ENCODE measurements at regions not wholly inside any gene's neighbourhood (a gene's known extent, or its start where the extent isn't known, plus 50 kb on each side); places are given as distances from the start of the nearest gene placed in this dataset.

DNA sequence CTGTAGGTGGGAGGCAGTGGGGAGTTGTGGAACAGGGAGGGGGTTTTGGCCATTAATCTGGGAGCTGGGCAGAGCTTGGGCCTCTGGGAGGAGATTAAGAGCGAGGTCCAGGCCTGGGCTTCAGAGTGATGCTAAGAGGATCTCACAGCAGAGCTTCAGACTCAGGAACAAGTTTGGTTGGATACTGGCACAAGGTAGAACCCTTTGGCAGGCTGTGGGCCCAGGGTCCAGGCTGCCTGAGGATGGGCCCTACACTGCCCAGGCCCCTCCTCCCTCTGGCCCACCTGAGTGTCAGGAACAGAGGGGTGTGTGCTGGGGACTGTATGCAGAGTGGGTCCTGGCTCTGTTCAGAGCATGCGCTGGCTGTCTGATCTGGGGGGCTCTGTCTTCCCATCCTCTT, 334.9 kb downstream of the CYP26B1 start:
- DNase-seq (ENCODE audit: low read depth): no peak

DNA sequence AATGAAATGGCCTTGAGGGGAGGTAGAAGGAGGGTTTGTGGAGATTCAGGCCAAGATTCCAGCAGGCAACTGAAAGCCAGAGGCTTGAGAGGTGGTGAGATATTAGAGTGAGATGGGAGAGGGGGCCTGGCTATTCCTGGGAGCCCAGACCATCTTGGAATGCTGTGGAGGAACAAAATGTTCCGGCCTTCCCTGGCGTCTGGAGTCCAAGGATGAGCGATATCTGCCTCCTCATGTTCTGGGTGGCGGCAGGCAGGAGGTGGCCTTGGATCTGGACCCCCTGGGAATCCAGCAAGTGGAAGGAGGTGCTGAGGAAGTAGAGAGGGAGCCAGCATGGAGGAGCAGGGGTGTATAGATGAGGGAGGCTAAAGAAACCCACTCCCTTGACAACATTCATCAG, 335.9 kb downstream of the CYP26B1 start:
- DNase-seq (ENCODE audit: low read depth): no peak

DNA sequence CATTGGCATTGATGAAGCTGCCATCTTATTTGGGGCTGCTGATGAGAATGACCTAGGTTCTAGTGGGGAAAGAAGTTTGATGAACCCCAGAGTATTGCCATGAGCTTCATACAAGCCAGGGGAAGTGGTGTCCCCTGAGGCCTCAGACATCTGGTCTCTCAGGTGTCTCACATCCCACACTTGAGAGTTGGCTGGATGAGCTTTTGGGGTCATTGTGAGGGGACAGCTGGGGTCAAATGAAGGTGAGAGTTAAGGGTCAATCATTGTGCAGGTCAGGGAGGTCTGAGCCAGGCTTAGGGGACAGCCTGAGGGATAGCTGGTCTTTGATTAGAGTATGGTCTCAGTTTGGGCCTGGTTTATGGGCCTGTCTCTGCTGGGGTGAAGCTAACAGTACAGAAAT, 336.5 kb downstream of the CYP26B1 start:
- no peak for DNase-seq (ENCODE audit: low read depth)

DNA sequence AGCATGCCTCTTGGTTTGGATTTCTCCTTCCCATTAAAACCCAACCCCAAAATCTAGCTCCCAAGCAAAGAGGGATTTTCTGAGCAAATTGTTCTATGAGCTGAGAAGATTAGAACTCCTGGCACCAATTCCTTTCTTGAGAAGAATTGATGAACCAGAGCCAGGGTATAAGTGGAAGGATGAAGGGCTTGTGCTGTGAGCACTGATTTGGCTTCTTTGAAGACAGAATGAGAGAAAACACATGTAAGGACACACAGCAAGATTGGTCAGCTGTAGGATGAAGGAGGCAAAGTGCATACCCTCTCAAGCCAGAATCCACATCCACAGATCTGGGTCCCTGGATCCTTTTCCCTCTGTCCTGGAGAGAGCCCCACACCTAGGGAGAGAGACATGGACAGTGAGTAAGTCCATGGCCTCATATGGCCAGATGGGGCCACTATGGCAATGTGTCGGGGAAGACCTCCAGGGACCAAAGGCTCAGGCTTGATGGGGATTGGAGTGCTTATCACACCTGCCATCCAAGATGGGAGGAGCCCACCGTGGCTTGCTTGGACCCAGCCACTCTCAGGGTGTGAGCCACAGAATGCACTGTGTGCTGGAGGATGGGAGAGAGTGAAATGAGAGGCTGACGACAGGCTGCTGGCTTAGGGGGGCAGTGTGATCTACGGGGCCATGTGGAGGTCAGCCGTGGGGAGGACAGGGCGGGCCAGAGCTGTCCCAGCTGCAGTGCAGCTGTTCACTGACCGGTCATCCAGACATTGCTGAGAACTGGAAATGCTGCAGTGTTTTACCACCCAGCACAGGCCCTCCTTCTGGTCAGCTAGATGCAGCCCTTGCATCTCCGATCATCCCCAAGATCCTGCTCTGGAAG, 339.8 kb downstream of the CYP26B1 start:
- DNase-seq (ENCODE audit: low read depth): no peak

DNA sequence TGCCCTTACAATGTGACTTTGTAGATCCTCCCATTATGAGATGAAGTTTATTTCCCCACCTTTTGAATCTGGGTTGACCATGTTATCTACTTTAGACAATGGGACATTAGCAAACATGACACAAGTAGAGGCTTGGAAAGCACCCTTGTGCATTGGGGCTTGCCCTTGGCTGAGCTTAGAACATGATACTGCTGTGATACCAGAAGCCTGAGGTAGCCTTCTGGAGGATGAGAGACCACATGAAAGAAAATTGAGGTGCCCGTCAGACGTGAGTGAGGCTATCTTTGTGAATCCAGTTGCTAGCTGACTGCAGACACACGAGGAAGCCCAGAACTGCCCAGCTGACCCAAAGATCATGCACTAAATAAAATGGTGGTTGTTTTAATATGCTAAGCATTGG, 341.2 kb downstream of the CYP26B1 start:
- DNase-seq (ENCODE audit: low read depth): no peak

- no peak for DNase-seq (ENCODE audit: low read depth)
Observed at GRCh38 chr2:71804281-71804751, 343.3 kb downstream of the CYP26B1 start.

- no peak for DNase-seq (ENCODE audit: low read depth)
Observed at GRCh38 chr2:71803398-71803797, 344.3 kb downstream of the CYP26B1 start.

DNA sequence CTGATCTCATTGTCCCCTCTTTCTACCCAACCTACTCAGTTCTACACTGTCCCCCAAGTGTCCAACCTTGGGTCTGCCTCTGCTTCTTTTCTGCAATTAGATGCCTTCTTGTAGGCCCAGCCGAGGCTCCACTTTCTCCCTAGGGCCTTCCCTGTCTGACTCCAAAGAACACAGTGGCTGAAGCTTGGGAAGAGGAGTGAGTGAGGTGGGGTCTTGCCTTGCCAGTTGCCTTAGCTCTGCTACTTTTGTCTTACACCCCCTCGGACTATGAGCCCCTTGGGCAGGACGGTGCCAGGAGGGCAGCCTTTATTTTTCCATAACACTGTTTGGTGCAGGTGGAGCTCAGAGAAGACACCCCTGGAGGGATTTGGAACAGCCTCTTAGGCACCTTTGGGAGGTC, 345.1 kb downstream of the CYP26B1 start:
- DNase-seq (ENCODE audit: low read depth): no peak

DNA sequence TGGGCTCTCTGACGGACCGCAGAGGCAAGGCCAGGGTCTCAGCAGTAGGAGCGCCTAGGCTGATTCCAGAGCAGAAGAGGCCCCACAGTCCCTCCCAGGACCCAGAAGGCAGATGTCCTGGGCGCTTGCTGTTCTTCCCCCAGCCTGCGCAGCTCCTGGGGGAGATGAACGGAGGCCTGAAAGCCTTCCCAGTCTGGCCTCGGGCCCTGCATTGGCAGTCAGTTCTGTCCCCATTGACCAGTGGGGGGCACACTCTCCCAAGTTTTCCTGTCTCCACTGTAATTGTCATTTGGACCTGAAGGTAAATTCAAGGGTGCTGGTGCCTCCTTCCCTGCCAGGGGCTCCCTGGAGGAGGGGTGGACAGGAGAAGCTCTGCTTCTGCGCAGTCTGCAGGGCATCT, 345.7 kb downstream of the CYP26B1 start:
- no peak for DNase-seq (ENCODE audit: low read depth)

DNA sequence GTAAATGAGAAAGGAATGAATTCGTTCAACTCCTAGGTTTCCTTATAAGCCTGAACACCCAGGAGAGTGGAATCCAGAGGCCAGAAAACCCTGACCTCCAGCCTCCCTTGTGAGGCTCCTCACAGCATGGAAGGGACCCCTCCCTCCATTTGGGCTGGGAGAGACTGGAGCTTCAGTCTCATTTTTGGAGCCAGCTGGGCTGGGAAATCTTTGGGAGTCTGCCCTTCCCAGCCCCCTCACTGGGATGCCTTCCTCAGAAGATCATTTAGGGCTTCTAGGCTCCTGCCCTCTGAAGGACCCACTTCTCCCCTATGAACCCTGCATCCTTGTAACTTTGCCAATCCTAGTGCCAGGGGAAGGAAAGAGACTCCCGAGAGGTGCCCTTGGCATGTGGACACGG, 346.1 kb downstream of the CYP26B1 start:
- DNase-seq (ENCODE audit: low read depth): no peak

GRCh38 chr2:71800851-71801250, 346.8 kb downstream of the CYP26B1 start:
- DNase-seq (ENCODE audit: low read depth): no peak

DNA sequence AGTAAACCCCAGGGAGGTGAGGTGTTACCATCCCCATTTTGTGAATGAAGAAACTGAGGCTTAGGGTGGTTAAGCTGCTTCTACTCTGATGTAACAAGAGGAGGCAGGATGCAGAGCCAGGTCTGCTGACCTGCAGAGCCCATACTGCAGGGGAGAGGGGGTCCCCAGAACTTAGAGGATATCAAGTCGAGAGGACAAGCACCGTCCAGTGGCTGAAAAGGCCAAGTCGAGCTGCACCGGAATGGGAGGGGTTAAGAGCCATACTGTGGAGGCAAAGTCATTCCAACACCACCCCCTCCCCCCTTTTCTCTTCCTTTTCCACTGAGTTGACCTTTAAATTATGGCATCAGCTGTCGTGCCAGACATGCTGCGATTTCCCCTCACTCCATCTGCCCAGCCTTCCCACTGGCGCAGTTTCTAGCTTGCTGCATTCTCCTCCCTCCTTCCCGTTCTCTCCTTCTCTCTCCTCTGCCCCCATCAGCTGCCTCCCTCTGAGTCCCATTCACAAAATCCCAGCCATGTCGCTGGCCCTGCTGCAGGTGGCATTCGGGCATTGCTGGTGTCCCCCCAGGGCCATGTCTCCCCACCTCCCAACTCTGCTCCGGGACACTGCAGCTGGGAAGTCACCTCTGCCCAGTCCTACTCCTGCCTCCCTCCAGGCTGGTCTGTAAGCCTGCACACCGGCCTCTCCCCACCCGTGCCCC, 346.9 kb downstream of the DYSF start:
- DNase-seq (ENCODE audit: low read depth): no peak

GRCh38 chr2:71799013-71799575, 345.7 kb downstream of the DYSF start:
- DNase-seq (ENCODE audit: low read depth): no peak

DNA sequence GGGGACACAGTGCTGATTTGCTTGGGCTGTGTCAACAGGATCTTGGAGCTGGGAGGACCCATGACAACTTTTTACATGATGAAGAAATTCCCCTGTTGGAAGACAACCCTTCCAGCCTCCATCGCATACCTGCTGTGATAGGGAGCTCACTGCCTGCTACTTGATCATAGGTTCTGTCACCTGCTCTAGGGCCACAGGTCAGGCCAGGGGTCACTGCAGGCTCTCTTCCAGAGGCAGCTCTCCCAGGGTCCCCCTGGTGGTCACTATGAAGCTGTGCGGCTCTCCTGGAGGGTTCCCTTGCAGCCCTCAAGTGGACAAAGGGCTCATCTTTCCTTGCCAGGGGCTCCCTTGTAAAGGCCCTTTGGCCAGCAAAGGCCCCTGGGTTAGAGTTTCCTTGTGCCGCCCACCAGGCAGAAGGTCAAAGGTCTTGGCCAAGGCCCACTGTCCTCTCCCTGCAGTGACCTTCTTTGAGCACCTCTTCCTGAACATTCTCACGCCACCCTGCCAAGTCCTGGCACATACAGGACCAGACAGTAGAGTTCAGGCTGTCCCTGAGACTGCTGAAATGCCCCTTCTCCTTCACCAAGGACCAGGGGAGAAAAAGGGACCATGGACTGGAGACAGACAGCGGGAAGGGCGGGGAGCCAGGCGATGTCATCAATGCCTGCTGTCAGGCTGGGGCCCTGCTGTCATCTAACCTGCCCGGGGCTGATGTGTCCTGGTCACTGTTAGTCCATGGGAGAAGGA, 345.1 kb downstream of the DYSF start:
- DNase-seq (ENCODE audit: low read depth): no peak

- no peak for DNase-seq (ENCODE audit: low read depth)
Observed at GRCh38 chr2:71797035-71797810, 343.9 kb downstream of the DYSF start.

DNA sequence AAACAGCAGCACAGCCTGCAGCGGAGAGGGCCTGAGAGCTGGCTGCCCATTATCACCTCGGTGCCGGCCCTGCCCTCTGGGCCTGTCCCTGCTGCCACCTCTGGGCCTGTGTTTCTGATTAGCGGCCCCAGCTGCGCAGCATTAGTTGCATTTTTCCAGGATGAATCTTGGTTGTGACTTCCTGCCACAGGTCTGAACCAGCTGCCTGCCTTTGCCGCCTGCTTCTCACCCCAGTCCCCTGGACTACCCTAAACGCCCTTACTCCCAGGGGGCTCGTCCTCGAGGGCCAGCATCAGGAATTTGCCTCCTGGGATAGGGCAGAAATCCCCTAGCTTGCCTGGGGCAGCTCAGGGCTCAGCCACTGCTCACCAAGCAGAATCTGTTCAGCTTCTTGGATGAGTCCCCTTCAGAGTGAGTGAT, 342.8 kb downstream of the DYSF start:
- no peak for DNase-seq (ENCODE audit: low read depth)

DNA sequence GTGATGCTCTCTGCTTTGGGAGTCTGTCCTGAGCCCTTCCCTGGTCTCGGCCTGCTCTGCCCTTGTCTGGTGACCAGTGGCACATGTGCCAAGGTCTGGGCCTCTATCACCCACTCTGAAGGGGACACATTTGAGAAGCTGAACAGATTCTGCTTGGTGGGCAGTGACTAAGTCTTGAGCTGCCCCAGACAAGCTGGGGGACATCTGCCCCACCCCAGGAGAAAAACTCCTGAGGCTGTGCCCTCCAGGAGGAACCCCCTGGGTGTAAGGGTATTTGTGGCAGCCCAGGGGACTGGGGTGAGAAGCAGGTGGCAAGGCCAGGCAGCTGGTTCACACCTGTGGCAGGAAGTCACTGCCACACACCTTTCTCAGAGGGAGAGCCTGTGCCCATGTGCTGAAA, 342.1 kb downstream of the DYSF start:
- DNase-seq (ENCODE audit: low read depth): no peak

GRCh38 chr2:71794611-71795010, 341.2 kb downstream of the DYSF start:
- no peak for DNase-seq (ENCODE audit: low read depth)

- DNase-seq (ENCODE audit: low read depth): no peak
Observed at GRCh38 chr2:71793926-71794325, 340.6 kb downstream of the DYSF start.

DNA sequence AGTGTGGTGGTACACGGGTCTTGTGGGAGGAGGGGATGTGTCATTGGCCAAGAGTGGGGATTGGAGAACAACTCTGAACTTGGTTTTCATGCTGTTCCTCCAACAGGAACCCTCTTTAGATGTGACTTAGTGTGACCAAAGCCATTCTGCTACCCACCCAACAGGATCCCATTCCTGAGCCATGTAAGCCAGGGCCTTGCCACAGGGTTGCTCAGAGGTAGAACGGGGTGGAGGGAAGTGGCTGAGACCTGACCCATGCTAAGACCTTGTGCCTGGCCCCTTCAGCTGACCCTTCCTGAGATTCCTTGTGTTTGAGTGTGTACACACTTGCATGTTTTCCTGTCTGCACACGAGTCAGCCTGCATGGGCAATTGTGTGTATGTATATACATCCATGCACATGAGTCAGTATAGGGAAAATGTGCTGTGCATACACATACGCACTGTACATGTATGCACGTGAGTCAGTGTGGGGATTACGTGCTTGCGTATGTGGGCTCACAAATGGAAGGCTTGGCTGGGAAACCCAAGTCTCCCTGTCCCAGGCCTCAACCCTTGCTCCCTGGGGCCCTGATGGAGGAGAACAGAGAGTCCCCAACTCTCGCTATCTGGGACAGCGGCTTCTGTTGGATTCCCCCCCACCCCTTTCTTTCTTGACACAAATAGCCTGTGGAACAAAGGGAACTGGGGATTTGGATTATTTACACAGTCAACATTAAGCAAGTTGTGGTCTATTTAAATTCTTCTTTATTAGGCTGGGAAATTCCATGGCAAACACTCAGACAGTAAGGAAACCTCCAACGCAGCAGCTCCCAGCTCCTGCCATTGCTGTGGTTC, 339.8 kb downstream of the DYSF start:
- no peak for DNase-seq (ENCODE audit: low read depth)

Data from activated T-cell treated with anti-CD3 and anti-CD28 coated beads for 24 hours (primary cell).